IMR-90 (cell line): ENCODE measurements at regions not wholly inside any gene's neighbourhood (a gene's known extent, or its start where the extent isn't known, plus 50 kb on each side); places are given as distances from the start of the nearest gene placed in this dataset.
A peak's percentile ranks its signal among the peaks of the same experiment; 100 is the strongest.
"Not testable (repeated sequence)": the region's sequence is repeated elsewhere in the genome, so short reads cannot be mapped to it uniquely, and the experiment has no call there.

Experiments used
- ATAC-seq: fragments of 200-7000 bp; cut with Tn5 transposase; 2 replicates; pipeline ENCODE4 v1.9.1; 2020; ENCODE audit warnings: low read depth, mild to moderate bottlenecking, moderate library complexity
- BruUV-seq: library from RNA; stranded (reverse); fragments of 400-500 nt; replicated peaks from 2 replicates; lab custom pipeline; 2021; lab: Mats Ljungman, UMichigan
- CTCF ChIA-PET: fragments of 300-600 bp; formaldehyde crosslinking; extraction: SDS; loops from one replicate; lab custom pipeline; 2021; ENCODE audit warnings: antibody characterized with exemption; lab: Yijun Ruan, JAX
- POLR2A ChIA-PET: fragments of 300-600 bp; sonication (Branson Sonifier 250); formaldehyde crosslinking; loops from one replicate; lab custom pipeline; 2022; ENCODE audit warnings: antibody characterized with exemption; ENCODE audit not compliant: unreplicated experiment; lab: Charles Lee
- DNase-seq: peaks from one replicate; pipeline ENCODE4 v3.0.0; 2013
- H2AFZ ChIP-seq: replicated peaks from 2 replicates; pipeline ENCODE3; 2013; ENCODE audit warnings: low read length, mild to moderate bottlenecking; ENCODE audit not compliant: poor library complexity
- H2AK5ac ChIP-seq: 2 replicates; pipeline ENCODE4 v1.6.1; 2013; ENCODE audit warnings: low read depth, low read length, inconsistent platforms
- H2AK9ac ChIP-seq: replicated peaks from 2 replicates; pipeline ENCODE3; 2013; ENCODE audit warnings: mild to moderate bottlenecking, low read depth, low read length, moderate library complexity; ENCODE audit not compliant: poor library complexity
- H2BK120ac ChIP-seq: 2 replicates; pipeline ENCODE4 v1.6.1; 2013; ENCODE audit warnings: low read depth, low read length, inconsistent platforms
- H2BK15ac ChIP-seq: 3 replicates; pipeline ENCODE4 v1.6.1; 2013; ENCODE audit warnings: low read depth, low read length, inconsistent platforms
- H2BK20ac ChIP-seq: 2 replicates; pipeline ENCODE4 v1.6.1; 2013; ENCODE audit warnings: low read depth, mild to moderate bottlenecking, inconsistent platforms, low read length, moderate library complexity
- H2BK5ac ChIP-seq: 2 replicates; pipeline ENCODE4 v1.6.1; 2013; ENCODE audit warnings: mild to moderate bottlenecking, low read depth, low read length, inconsistent platforms; ENCODE audit not compliant: poor library complexity, severe bottlenecking
- H3K14ac ChIP-seq: replicated peaks from 2 replicates; pipeline ENCODE4 v1.6.1; 2013; ENCODE audit warnings: low read depth, low read length, inconsistent platforms
- H3K18ac ChIP-seq: 2 replicates; pipeline ENCODE4 v1.6.1; 2013; ENCODE audit warnings: low read depth, low read length, control low read depth
- H3K23ac ChIP-seq: 2 replicates; pipeline ENCODE4 v1.6.1; 2013; ENCODE audit warnings: low read depth, low read length, inconsistent platforms
- H3K27ac ChIP-seq: 2 replicates; pipeline ENCODE4 v1.5.1; 2013; ENCODE audit warnings: mild to moderate bottlenecking, control low read depth, low read length; ENCODE audit not compliant: insufficient read depth
- H3K27me3 ChIP-seq: 2 replicates; pipeline ENCODE4 v1.6.1; 2013; ENCODE audit warnings: low read length; ENCODE audit not compliant: control insufficient read depth, insufficient read depth
- H3K36me3 ChIP-seq: 2 replicates; pipeline ENCODE4 v1.6.1; 2013; ENCODE audit warnings: low read length, mixed read lengths; ENCODE audit not compliant: control insufficient read depth, insufficient read depth
- H3K4ac ChIP-seq: 2 replicates; pipeline ENCODE4 v1.6.1; 2013; ENCODE audit warnings: low read depth, low read length, inconsistent platforms
- H3K4me1 ChIP-seq: 2 replicates; pipeline ENCODE4 v1.6.1; 2013; ENCODE audit warnings: low read length, mixed read lengths; ENCODE audit not compliant: control insufficient read depth, insufficient read depth
- H3K4me2 ChIP-seq: 2 replicates; pipeline ENCODE4 v1.6.1; 2013; ENCODE audit warnings: low read depth, mild to moderate bottlenecking, control low read depth, low read length, moderate library complexity
- H3K4me3 ChIP-seq: 2 replicates; pipeline ENCODE4 v1.5.1; 2013; ENCODE audit warnings: low read depth, mild to moderate bottlenecking, control low read depth, low read length, moderate library complexity; ENCODE audit not compliant: insufficient read depth
- H3K56ac ChIP-seq: 2 replicates; pipeline ENCODE4 v1.6.1; 2013; ENCODE audit warnings: low read length, inconsistent platforms; ENCODE audit not compliant: insufficient read depth; ENCODE audit errors: extremely low read depth
- H3K79me1 ChIP-seq, 2 experiments: 2 replicates each; pipeline ENCODE4 v1.6.1; 2013; ENCODE audit warnings: low read length in 2 of 2, inconsistent platforms in 1 of 2, low read depth in 1 of 2
- H3K9ac ChIP-seq: 2 replicates; pipeline ENCODE4 v1.6.1; 2013; ENCODE audit warnings: low read depth, low read length, control low read depth
- H3K9me1 ChIP-seq: 2 replicates; pipeline ENCODE4 v1.6.1; 2013; ENCODE audit warnings: low read length, inconsistent platforms; ENCODE audit not compliant: insufficient read depth
- H3K9me3 ChIP-seq: 2 replicates; pipeline ENCODE4 v1.6.1; 2013; ENCODE audit warnings: low read length; ENCODE audit not compliant: control insufficient read depth, insufficient read depth
- H4K20me1 ChIP-seq: 2 replicates; pipeline ENCODE4 v1.6.1; 2013; ENCODE audit warnings: low read length, inconsistent platforms; ENCODE audit not compliant: insufficient read depth
- H4K5ac ChIP-seq: 2 replicates; pipeline ENCODE4 v1.6.1; 2013; ENCODE audit warnings: mild to moderate bottlenecking, low read depth, low read length, control low read depth
- H4K8ac ChIP-seq, 2 experiments: 2 replicates each; pipeline ENCODE4 v1.6.1; 2013; ENCODE audit warnings: low read depth in 2 of 2, low read length in 2 of 2, control low read depth in 1 of 2, inconsistent platforms in 1 of 2
- H4K91ac ChIP-seq: 2 replicates; pipeline ENCODE4 v1.6.1; 2013; ENCODE audit warnings: low read depth, low read length, inconsistent platforms; ENCODE audit not compliant: insufficient read depth
- CTCF ChIP-seq: conservative IDR thresholded peaks from 2 replicates; pipeline ENCODE4 v1.5.1; 2012; ENCODE audit warnings: mild to moderate bottlenecking, low read depth, low read length, improper control_type of control experiment
- RAD21 ChIP-seq: IDR thresholded peaks from 2 replicates; pipeline ENCODE4 v1.6.1; 2012; ENCODE audit warnings: low read length, improper control_type of control experiment
- SMC3 ChIP-seq: fragments of 150-350 bp; IDR thresholded peaks from 2 replicates; pipeline ENCODE4 v1.6.1; 2016; ENCODE audit warnings: low read depth, mild to moderate bottlenecking, antibody characterized with exemption, low read length, moderate library complexity
- WGBS, 2 experiments: methylation state at CpG; one replicate each; pipeline versions ENCODE4 v1.1.5 to v1.1.7; 2013; ENCODE audit warnings: missing lambda C conversion rate in 2 of 2; ENCODE audit not compliant: insufficient read length in 1 of 2; ENCODE audit errors: extremely low coverage in 2 of 2; 5-methylcytosine and 5-hydroxymethylcytosine counted together
- dilution Hi-C: fragments of 300-500 bp; cut with HindIII; formaldehyde crosslinking; loops from one replicate; pipeline ENCODE4 v1.14.3; 2018; ENCODE audit warnings: low sequenced_read_pairs; ENCODE audit not compliant: unreplicated experiment
- in situ Hi-C: fragments of 300-500 bp; cut with MboI; formaldehyde crosslinking; loops from 3 replicates; pipeline ENCODE4 v1.14.3; 2019; ENCODE audit warnings: low sequenced_read_pairs, inconsistent platforms, mixed read lengths
- intact Hi-C: fragments of 100-400 bp; cut with micrococcal nuclease; formaldehyde crosslinking; loops from 2 replicates; pipeline ENCODE4 v1.10.0; 2022

- H2BK15ac ChIP-seq, H3K27me3 ChIP-seq, H3K4me1 ChIP-seq, H2BK120ac ChIP-seq, H3K79me1 ChIP-seq, H3K9me3 ChIP-seq, BruUV-seq, H3K27ac ChIP-seq, H2BK5ac ChIP-seq, H4K8ac ChIP-seq, H3K36me3 ChIP-seq, in situ Hi-C loops, H3K18ac ChIP-seq, H3K9me1 ChIP-seq, H4K20me1 ChIP-seq, CTCF ChIA-PET, H3K9ac ChIP-seq, H4K91ac ChIP-seq, H2AK5ac ChIP-seq, H3K56ac ChIP-seq, POLR2A ChIA-PET, H3K14ac ChIP-seq, H3K23ac ChIP-seq, dilution Hi-C loops, H2BK20ac ChIP-seq, H4K5ac ChIP-seq, H2AK9ac ChIP-seq, H3K4ac ChIP-seq: not testable (repeated sequence)
- H2AFZ ChIP-seq, result peak overlapping the region; percentile 58
- H3K4me2 ChIP-seq, result peak overlapping the region; percentile 78; the same call in 1 of the 2 replicates
- DNase-seq (peak; percentile 1), ATAC-seq (peak; percentile 62)
- intact Hi-C loops, result loop anchor here (5.0 to 10.0 kb wide), 2 partner anchors 56 to 823 kb away; partner anchors contain the start of gene ASNS
- peak overlapping the region; percentile 46 for H3K4me3 ChIP-seq
- peak; percentile 63 for TF ChIP-seq CTCF
- peak; percentile 45 for TF ChIP-seq RAD21
- TF ChIP-seq SMC3, result 0 out of 2 replicates have a peak, but pooled peaks have one; percentile 13
- WGBS, 2 experiments, result 1% methylated on average over 28 of the region's 80 CpGs; no CpG with 5 or more reads in 1 of the 2 experiments
Observed at GRCh38 chr7:97927790-97928748, 55.9 kb upstream of the ASNS start.
